ENCODE measurements at regions not wholly inside any gene's neighbourhood (a gene's known extent, or its start where the extent isn't known, plus 50 kb on each side); places are given as distances from the start of the nearest gene placed in this dataset.

- no peaks in the 10 kb centered on the region for H3K79me1 ChIP-seq (ENCODE audit: low read depth in 1 of 2, low read length in 2 of 2)
- no peak overlapping the region for H3K18ac ChIP-seq (ENCODE audit: low read depth, low read length)
- no peaks in the 10 kb centered on the region for H3K9me3 ChIP-seq (ENCODE audit: control insufficient read depth, insufficient read depth, low read length)
- DNase-seq, result no peak
- dilution Hi-C loops (cut with HindIII; ENCODE audit: low sequenced_read_pairs, unreplicated experiment) (no loop called here), in situ Hi-C loops (cut with MboI; ENCODE audit: low sequenced_read_pairs) (no loop called here), intact Hi-C loops (cut with micrococcal nuclease) (no loop called here)
- no peak overlapping the region for H3K9ac ChIP-seq (ENCODE audit: low read depth, low read length)
- WGBS, 2 experiments (ENCODE audit: extremely low coverage in 2 of 2, insufficient read length in 1 of 2), result no CpG with 5 or more reads among the region's 1 CpG
- POLR2A ChIA-PET (ENCODE audit: unreplicated experiment), result no interaction called here
- no peak overlapping the region for H2BK120ac ChIP-seq (ENCODE audit: low read depth, low read length)
- no peak overlapping the region for H2BK20ac ChIP-seq (ENCODE audit: low read depth, low read length)
- no peak overlapping the region for H3K4ac ChIP-seq (ENCODE audit: low read depth, low read length)
- H2AK5ac ChIP-seq (ENCODE audit: low read depth, low read length), result no peak overlapping the region
- no peak overlapping the region for H3K4me3 ChIP-seq (ENCODE audit: insufficient read depth, low read depth, low read length)
- no peaks in the 10 kb centered on the region for H3K9me1 ChIP-seq (ENCODE audit: insufficient read depth, low read length)
- no peaks in the 10 kb centered on the region for H3K4me1 ChIP-seq (ENCODE audit: control insufficient read depth, insufficient read depth, low read length)
- H2BK15ac ChIP-seq (ENCODE audit: low read depth, low read length), result no peak overlapping the region
- ATAC-seq (ENCODE audit: low read depth), result no peak
- H2AFZ ChIP-seq (replicated peaks; ENCODE audit: low read length, poor library complexity), result no peak overlapping the region
- no peak overlapping the region for H3K4me2 ChIP-seq (ENCODE audit: low read depth, low read length)
- H3K14ac ChIP-seq (replicated peaks; ENCODE audit: low read depth, low read length), result no peak overlapping the region
- no peak overlapping the region for H4K5ac ChIP-seq (ENCODE audit: low read depth, low read length)
- TF ChIP-seq USF2 (IDR thresholded peaks at IDR 0.05; ENCODE audit: low read depth, low read length), result no peak
- BruUV-seq (replicated peaks), result no TSS peak
- H3K56ac ChIP-seq (ENCODE audit: extremely low read depth, insufficient read depth, low read length), result no peak overlapping the region
- no peak overlapping the region for H4K91ac ChIP-seq (ENCODE audit: insufficient read depth, low read depth, low read length)
- CTCF ChIA-PET, result no interaction called here
- H2BK5ac ChIP-seq (ENCODE audit: low read depth, low read length, poor library complexity, severe bottlenecking), result no peak overlapping the region
- H3K23ac ChIP-seq (ENCODE audit: low read depth, low read length), result no peak overlapping the region
- H4K8ac ChIP-seq (ENCODE audit: low read depth in 2 of 2, low read length in 2 of 2), result no peak overlapping the region
- no peak overlapping the region for H2AK9ac ChIP-seq (replicated peaks; ENCODE audit: low read depth, low read length, poor library complexity)
- no peaks in the 10 kb centered on the region for H4K20me1 ChIP-seq (ENCODE audit: insufficient read depth, low read length)
- H3K27ac ChIP-seq (ENCODE audit: insufficient read depth, low read length), result no peak overlapping the region
- H3K27me3 ChIP-seq (ENCODE audit: control insufficient read depth, insufficient read depth, low read length), result no peaks in the 10 kb centered on the region
- no peaks in the 10 kb centered on the region for H3K36me3 ChIP-seq (ENCODE audit: control insufficient read depth, insufficient read depth, low read length)
These were observed 68.3 kb downstream of the COX7C start for GRCh38 chr5:86686046-86686445.
